RWPE2 (cell line): ENCODE measurements at regions not wholly inside any gene's neighbourhood (a gene's known extent, or its start where the extent isn't known, plus 50 kb on each side); places are given as distances from the start of the nearest gene placed in this dataset.

Experiments used
- ATAC-seq: fragments of 200-7000 bp; cut with Tn5 transposase; 3 replicates; pipeline ENCODE4 v1.9.1; 2021; ENCODE audit warnings: low read depth
- DNase-seq: peaks from one replicate; pipeline ENCODE4 v3.0.0-alpha.2; 2020; ENCODE audit warnings: low spot score
- H3K27ac ChIP-seq: fragments of 450-650 bp; 2 replicates; pipeline ENCODE4 v1.5.1; 2017; ENCODE audit warnings: mild to moderate bottlenecking; ENCODE audit not compliant: poor library complexity, severe bottlenecking
- H3K27me3 ChIP-seq: fragments of 250-450 bp; sonication (Bioruptor Pico); 2 replicates; pipeline ENCODE4 v1.5.1; 2021; ENCODE audit warnings: mild to moderate bottlenecking, moderate library complexity; ENCODE audit not compliant: insufficient read depth, poor library complexity, severe bottlenecking
- H3K36me3 ChIP-seq: fragments of 250-450 bp; sonication (Bioruptor Pico); 2 replicates; pipeline ENCODE4 v1.5.1; 2020; ENCODE audit warnings: low read depth, mild to moderate bottlenecking, moderate library complexity
- H3K4me1 ChIP-seq: fragments of 250-450 bp; sonication (Bioruptor Pico); 2 replicates; pipeline ENCODE4 v1.5.1; 2021; ENCODE audit warnings: mild to moderate bottlenecking, moderate library complexity; ENCODE audit not compliant: insufficient read depth, poor library complexity, severe bottlenecking
- H3K4me3 ChIP-seq: fragments of 250-450 bp; sonication (Bioruptor Pico); 2 replicates; pipeline ENCODE4 v1.5.1; 2021; ENCODE audit warnings: mild to moderate bottlenecking, moderate library complexity; ENCODE audit not compliant: severe bottlenecking
- H3K9me3 ChIP-seq: fragments of 250-450 bp; sonication (Bioruptor Pico); 2 replicates; pipeline ENCODE4 v1.5.1; 2021; ENCODE audit warnings: mild to moderate bottlenecking, moderate library complexity; ENCODE audit not compliant: severe bottlenecking
- CTCF ChIP-seq: fragments of 450-650 bp; IDR thresholded peaks from one replicate; pipeline ENCODE4 v1.5.1; 2017; ENCODE audit warnings: mild to moderate bottlenecking, moderate library complexity; ENCODE audit not compliant: poor library complexity, severe bottlenecking

GRCh38 chr6:753486-753885 lies 60.5 kb upstream of the EXOC2 start:
- Histone ChIP-seq H3K36me3 (no peaks in the 10 kb centered on the region), H3K4me1 (no peaks in the 10 kb centered on the region), H3K9me3 (no peaks in the 10 kb centered on the region), H3K27me3 (no peaks in the 10 kb centered on the region), H3K27ac (no peak overlapping the region), H3K4me3 (no peak overlapping the region)
- no peak for TF ChIP-seq CTCF
- no peak for DNase-seq
- no peak for ATAC-seq

- TF ChIP-seq CTCF = no peak
- Histone ChIP-seq H3K27me3 (no peaks in the 10 kb centered on the region), H3K27ac (no peak overlapping the region), H3K4me3 (no peak overlapping the region), H3K36me3 (no peaks in the 10 kb centered on the region), H3K4me1 (no peaks in the 10 kb centered on the region), H3K9me3 (no peaks in the 10 kb centered on the region)
- no peak for ATAC-seq
- DNase-seq = no peak
These were observed 59.5 kb upstream of the EXOC2 start for GRCh38 chr6:752438-752837.

GRCh38 chr6:751765-752164 lies 58.8 kb upstream of the EXOC2 start:
- Histone ChIP-seq H3K9me3 (no peaks in the 10 kb centered on the region), H3K4me1 (no peaks in the 10 kb centered on the region), H3K27me3 (no peaks in the 10 kb centered on the region), H3K4me3 (no peak overlapping the region), H3K36me3 (no peaks in the 10 kb centered on the region), H3K27ac (no peak overlapping the region)
- no peak for TF ChIP-seq CTCF
- ATAC-seq (no peak), DNase-seq (no peak)

- no peak overlapping the region for H3K27ac ChIP-seq
- no peaks in the 10 kb centered on the region for H3K27me3 ChIP-seq
- no peaks in the 10 kb centered on the region for H3K9me3 ChIP-seq
- H3K4me3 ChIP-seq = no peak overlapping the region
- H3K36me3 ChIP-seq = no peaks in the 10 kb centered on the region
- no peak for DNase-seq
- TF ChIP-seq CTCF = no peak
- no peaks in the 10 kb centered on the region for H3K4me1 ChIP-seq
- ATAC-seq = no peak
These were observed 55.0 kb upstream of the EXOC2 start for GRCh38 chr6:747921-748320.

- no peak for TF ChIP-seq CTCF
- Histone ChIP-seq H3K4me3 (no peak overlapping the region), H3K4me1 (no peaks in the 10 kb centered on the region), H3K27me3 (no peaks in the 10 kb centered on the region), H3K9me3 (no peaks in the 10 kb centered on the region), H3K36me3 (no peaks in the 10 kb centered on the region), H3K27ac (no peak overlapping the region)
- DNase-seq (no peak), ATAC-seq (no peak)
These were observed 54.1 kb upstream of the EXOC2 start for GRCh38 chr6:747028-747427.
